BE2C (cell line): ENCODE measurements at regions not wholly inside any gene's neighbourhood (a gene's known extent, or its start where the extent isn't known, plus 50 kb on each side); places are given as distances from the start of the nearest gene placed in this dataset.
"Not testable (repeated sequence)": the region's sequence is repeated elsewhere in the genome, so short reads cannot be mapped to it uniquely, and the experiment has no call there.

Experiments
- DNase-seq: peaks from one replicate; pipeline ENCODE4 v3.0.0-alpha.2; 2020
- H3K27me3 ChIP-seq: fragments of 250-450 bp; sonication (Bioruptor Pico); 2 replicates; pipeline ENCODE4 v1.5.1; 2020; ENCODE audit warnings: mild to moderate bottlenecking
- H3K36me3 ChIP-seq: fragments of 250-450 bp; sonication (Bioruptor Pico); 2 replicates; pipeline ENCODE4 v1.5.1; 2020; ENCODE audit warnings: mild to moderate bottlenecking
- H3K4me1 ChIP-seq: fragments of 250-450 bp; sonication (Bioruptor Pico); 2 replicates; pipeline ENCODE4 v1.5.1; 2020
- H3K4me3 ChIP-seq: 2 replicates; pipeline ENCODE4 v1.5.1; 2011; ENCODE audit warnings: low read depth, low read length
- H3K9me3 ChIP-seq: fragments of 250-450 bp; sonication (Bioruptor Pico); 2 replicates; pipeline ENCODE4 v1.5.1; 2020
- CTCF ChIP-seq: IDR thresholded peaks from 2 replicates; pipeline ENCODE4 v1.5.1; 2012; ENCODE audit warnings: mild to moderate bottlenecking, low read depth, low read length

DNA sequence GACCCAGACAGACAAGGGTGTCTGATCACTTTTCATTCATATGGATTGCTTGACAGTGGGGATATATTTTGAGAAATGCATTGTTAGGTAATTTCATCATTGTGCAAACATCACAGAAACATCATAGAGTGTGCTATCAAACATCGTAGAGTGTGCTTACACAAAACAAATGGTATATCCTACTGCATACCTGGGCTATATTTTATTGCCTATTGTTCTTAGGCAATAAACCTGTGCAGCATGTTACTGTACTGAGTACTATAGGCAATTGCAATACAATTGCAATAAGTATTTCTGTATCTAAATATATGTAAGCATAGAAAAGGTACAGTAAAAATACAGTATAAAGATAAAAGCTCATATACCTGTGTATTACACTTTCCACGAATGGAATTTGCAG lies 319.1 kb downstream of the KIF20B start:
- Histone ChIP-seq H3K27me3 (no peaks in the 10 kb centered on the region), H3K4me1 (no peaks in the 10 kb centered on the region), H3K9me3 (no peaks in the 10 kb centered on the region), H3K36me3 (no peaks in the 10 kb centered on the region), H3K4me3 (no peak overlapping the region)
- no peak for TF ChIP-seq CTCF
- DNase-seq: no peak

DNA sequence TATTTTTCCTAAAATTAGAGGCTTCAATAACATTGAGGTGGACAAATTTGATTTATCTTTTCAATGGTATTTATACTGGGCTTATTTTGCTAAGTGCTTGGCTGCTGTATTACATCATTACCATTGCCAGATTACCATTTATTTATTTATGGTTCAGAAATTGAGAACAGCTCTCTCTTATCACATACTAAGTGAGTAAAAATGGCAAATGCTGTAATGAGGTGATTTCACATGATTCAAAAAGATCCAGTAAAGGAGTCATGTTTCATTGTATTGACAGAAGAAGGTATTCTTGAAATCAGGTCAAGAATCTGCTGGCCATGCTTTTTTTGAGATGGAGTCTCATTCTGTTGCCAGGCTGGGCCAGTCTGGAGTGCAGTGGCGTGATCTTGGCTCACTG lies 322.6 kb downstream of the KIF20B start:
- TF ChIP-seq CTCF: no peak
- H3K9me3 ChIP-seq: no peaks in the 10 kb centered on the region
- H3K36me3 ChIP-seq: no peaks in the 10 kb centered on the region
- no peaks in the 10 kb centered on the region for H3K4me1 ChIP-seq
- no peak for DNase-seq
- no peak overlapping the region for H3K4me3 ChIP-seq
- no peaks in the 10 kb centered on the region for H3K27me3 ChIP-seq

DNA sequence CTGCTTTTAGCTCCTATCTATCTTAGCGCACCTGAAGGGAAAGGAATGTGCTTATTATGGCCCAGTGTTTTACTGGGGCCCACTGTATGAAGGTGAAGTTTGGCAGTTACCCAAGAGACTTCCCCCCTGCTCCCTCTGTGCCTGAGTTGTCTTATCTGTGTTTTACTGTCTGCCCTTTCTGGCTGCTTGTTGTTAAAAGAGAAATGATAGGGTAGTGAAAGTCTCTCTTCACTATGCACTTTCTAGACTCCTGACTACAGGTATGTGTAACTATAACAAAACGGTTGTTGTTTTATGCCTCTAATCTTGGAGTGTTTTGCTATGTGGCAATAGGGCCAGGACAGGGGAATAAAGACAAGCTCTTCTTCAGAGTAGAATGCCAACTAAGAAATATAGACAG lies 326.9 kb downstream of the KIF20B start:
- TF ChIP-seq CTCF: no peak
- H3K4me3 ChIP-seq: no peak overlapping the region
- H3K9me3 ChIP-seq: no peaks in the 10 kb centered on the region
- no peaks in the 10 kb centered on the region for H3K36me3 ChIP-seq
- H3K4me1 ChIP-seq: no peaks in the 10 kb centered on the region
- DNase-seq: no peak
- H3K27me3 ChIP-seq: no peaks in the 10 kb centered on the region

- Histone ChIP-seq H3K36me3 (no peaks in the 10 kb centered on the region), H3K4me3 (no peak overlapping the region), H3K9me3 (no peaks in the 10 kb centered on the region), H3K4me1 (no peaks in the 10 kb centered on the region), H3K27me3 (no peaks in the 10 kb centered on the region)
- no peak for TF ChIP-seq CTCF
- no peak for DNase-seq
Measured at GRCh38 chr10:90031776-90032175, 330.4 kb downstream of the KIF20B start.

DNA sequence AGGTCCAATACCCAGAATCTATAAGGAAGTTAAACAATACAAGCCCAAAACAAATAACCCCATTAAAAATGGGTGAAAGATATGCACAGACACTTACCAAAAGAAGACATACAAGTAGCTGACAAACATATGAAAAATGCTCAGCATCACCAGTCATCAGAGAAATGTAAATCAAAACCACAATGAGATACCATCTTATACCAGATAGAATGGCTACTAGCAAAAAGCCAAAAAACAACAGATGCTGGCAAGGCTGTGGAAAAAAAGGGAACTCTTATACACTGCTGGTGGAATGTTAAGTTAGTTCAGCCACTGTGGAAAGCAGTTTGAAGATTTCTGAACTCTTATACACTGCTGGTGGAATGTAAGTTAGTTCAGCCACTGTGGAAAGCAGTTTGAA lies 331.1 kb downstream of the KIF20B start:
- no peaks in the 10 kb centered on the region for H3K4me1 ChIP-seq
- H3K9me3 ChIP-seq: no peaks in the 10 kb centered on the region
- TF ChIP-seq CTCF: no peak
- H3K27me3 ChIP-seq: no peaks in the 10 kb centered on the region
- no peak overlapping the region for H3K4me3 ChIP-seq
- DNase-seq: no peak
- no peaks in the 10 kb centered on the region for H3K36me3 ChIP-seq

DNA sequence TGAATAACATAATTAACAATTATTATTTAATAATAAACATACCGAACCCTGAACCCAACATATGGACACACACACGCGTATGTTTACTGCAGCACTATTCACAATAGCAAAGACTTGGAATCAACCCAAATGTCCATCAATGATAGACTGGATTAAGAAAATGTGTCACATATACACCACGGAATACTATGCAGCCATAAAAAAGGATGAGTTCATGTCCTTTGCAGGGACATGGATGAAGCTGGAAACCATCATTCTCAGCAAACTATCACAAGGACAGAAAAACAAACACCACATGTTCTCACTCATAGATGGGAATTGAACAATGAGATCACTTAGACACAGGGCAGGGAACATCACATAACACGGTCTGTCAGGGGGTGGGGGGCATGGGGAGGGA lies 333.5 kb downstream of the KIF20B start:
- not testable (repeated sequence) for H3K9me3 ChIP-seq, DNase-seq, H3K4me1 ChIP-seq, H3K27me3 ChIP-seq, H3K4me3 ChIP-seq, H3K36me3 ChIP-seq

- no peaks in the 10 kb centered on the region for H3K36me3 ChIP-seq
- DNase-seq: no peak
- H3K4me3 ChIP-seq: no peak overlapping the region
- no peaks in the 10 kb centered on the region for H3K9me3 ChIP-seq
- TF ChIP-seq CTCF: no peak
- H3K4me1 ChIP-seq: no peaks in the 10 kb centered on the region
- H3K27me3 ChIP-seq: no peaks in the 10 kb centered on the region
Measured at GRCh38 chr10:90041585-90041984, 340.2 kb downstream of the KIF20B start.
